Liver (tissue), 8 donors: ENCODE measurements at regions not wholly inside any gene's neighbourhood (a gene's known extent, or its start where the extent isn't known, plus 50 kb on each side); places are given as distances from the start of the nearest gene placed in this dataset.

Experiments
- DNase-seq: peaks from one replicate; pipeline ENCODE4 v3.0.0-alpha.2; 2017; ENCODE audit warnings: low spot score
- H3K27ac ChIP-seq, 2 donors: one replicate each; pipeline ENCODE4 v1.7.0; 2013; ENCODE audit warnings: inconsistent platforms in 2 of 2, low read length in 2 of 2, control low read depth in 1 of 2, low read depth in 1 of 2, mild to moderate bottlenecking in 1 of 2
- H3K27me3 ChIP-seq, 4 donors: one replicate each; pipeline versions ENCODE4 v1.6.1 to v1.7.0; 2013; ENCODE audit warnings: low read length in 3 of 4, inconsistent platforms in 1 of 4, mild to moderate bottlenecking in 1 of 4, moderate library complexity in 1 of 4; ENCODE audit not compliant: control insufficient read depth in 4 of 4, insufficient read depth in 4 of 4
- H3K36me3 ChIP-seq, 4 donors: one replicate each; pipeline versions ENCODE4 v1.6.1 to v1.7.0; 2013; ENCODE audit warnings: low read length in 3 of 4, mild to moderate bottlenecking in 3 of 4, low read depth in 1 of 4, moderate library complexity in 1 of 4; ENCODE audit not compliant: control insufficient read depth in 4 of 4, insufficient read depth in 3 of 4
- H3K4me1 ChIP-seq, 4 donors: one replicate each; pipeline versions ENCODE4 v1.6.1 to v1.7.0; 2013; ENCODE audit warnings: low read length in 3 of 4, mild to moderate bottlenecking in 3 of 4, moderate library complexity in 1 of 4; ENCODE audit not compliant: control insufficient read depth in 4 of 4, insufficient read depth in 4 of 4
- H3K4me3 ChIP-seq, 3 donors: one replicate each; pipeline versions ENCODE4 v1.6.1 to v1.7.0; 2013; ENCODE audit warnings: low read length in 3 of 3, control low read depth in 1 of 3, low read depth in 1 of 3, mild to moderate bottlenecking in 1 of 3
- H3K9ac ChIP-seq, 2 donors: one replicate each; pipeline ENCODE4 v1.7.0; 2013; ENCODE audit warnings: low read length in 2 of 2, mild to moderate bottlenecking in 2 of 2, moderate library complexity in 2 of 2, control low read depth in 1 of 2, low read depth in 1 of 2
- H3K9me3 ChIP-seq, 4 donors: one replicate each; pipeline versions ENCODE4 v1.6.1 to v1.7.0; 2013; ENCODE audit warnings: low read length in 3 of 4; ENCODE audit not compliant: control insufficient read depth in 4 of 4
- EGR1 ChIP-seq, 2 donors: IDR thresholded peaks; 2 replicates each; pipeline ENCODE4 v1.6.1; 2016 to 2018; ENCODE audit warnings: antibody characterized with exemption in 2 of 2, low read depth in 2 of 2
- FOXA1 ChIP-seq: IDR thresholded peaks from 2 replicates; pipeline ENCODE4 v1.6.1; 2016; ENCODE audit warnings: antibody characterized with exemption
- FOXA2 ChIP-seq: IDR thresholded peaks from 2 replicates; pipeline ENCODE4 v1.6.1; 2016; ENCODE audit warnings: antibody characterized with exemption
- GABPA ChIP-seq, 2 donors: IDR thresholded peaks in 1 of 2; conservative IDR thresholded peaks in 1 of 2; 2 replicates each; pipeline ENCODE4 v1.6.1; 2016; ENCODE audit warnings: antibody characterized with exemption in 2 of 2, mild to moderate bottlenecking in 1 of 2, moderate library complexity in 1 of 2
- HNF4A ChIP-seq, 2 donors: conservative IDR thresholded peaks; 2 replicates each; pipeline ENCODE4 v1.6.1; 2016; ENCODE audit warnings: antibody characterized with exemption in 2 of 2, mild to moderate bottlenecking in 2 of 2
- HNF4G ChIP-seq: IDR thresholded peaks from 2 replicates; pipeline ENCODE4 v1.6.1; 2016; ENCODE audit warnings: antibody characterized with exemption
- JUND ChIP-seq, 2 donors: IDR thresholded peaks; 2 replicates each; pipeline ENCODE4 v1.6.1; 2016; ENCODE audit warnings: antibody characterized with exemption in 2 of 2
- MAX ChIP-seq: IDR thresholded peaks from 2 replicates; pipeline ENCODE4 v1.6.1; 2016; ENCODE audit warnings: antibody characterized with exemption
- NR2F2 ChIP-seq: IDR thresholded peaks from 2 replicates; pipeline ENCODE4 v1.6.1; 2016; ENCODE audit warnings: antibody characterized with exemption
- RAD21 ChIP-seq, 2 donors: IDR thresholded peaks; 2 replicates each; pipeline ENCODE4 v1.6.1; 2016; ENCODE audit warnings: antibody characterized with exemption in 2 of 2, mild to moderate bottlenecking in 2 of 2
- REST ChIP-seq: IDR thresholded peaks from 2 replicates; pipeline ENCODE4 v1.6.1; 2016; ENCODE audit warnings: antibody characterized with exemption, mild to moderate bottlenecking
- RXRA ChIP-seq, 2 donors: IDR thresholded peaks; 2 replicates each; pipeline ENCODE4 v1.6.1; 2017 to 2018; ENCODE audit warnings: antibody characterized with exemption in 2 of 2, mild to moderate bottlenecking in 1 of 2
- SP1 ChIP-seq: IDR thresholded peaks from 2 replicates; pipeline ENCODE4 v1.6.1; 2018; ENCODE audit warnings: antibody characterized with exemption, mild to moderate bottlenecking
- TAF1 ChIP-seq: conservative IDR thresholded peaks from 2 replicates; pipeline ENCODE4 v1.6.1; 2016; ENCODE audit warnings: antibody characterized with exemption, mild to moderate bottlenecking
- WGBS: extraction: QIAGEN DNeasy Blood & Tissue Kit; methylation state at CpG from one replicate; pipeline ENCODE4 v1.1.7; 2013; 5-methylcytosine and 5-hydroxymethylcytosine counted together
- TF ChIP-seq, protein P1 (sequence below): IDR thresholded peaks from 2 replicates; pipeline ENCODE4 v1.6.1; 2016; ENCODE audit warnings: antibody characterized with exemption
- TF ChIP-seq, protein P2 (sequence below): fragments of 150-350 bp; IDR thresholded peaks from 2 replicates; pipeline ENCODE4 v1.5.1; 2017; ENCODE audit warnings: improper control_type of control experiment, low read depth, low read length; ENCODE audit not compliant: missing input control
- donor health status: healthy.
- donor health status: healthy.
- donor health status: healthy.
- donor health status: healthy.
- donor health status: healthy.

GRCh38 chr13:107284173-107284572, 716.2 kb upstream of the ARGLU1 start (continued):
- no peak for TF ChIP-seq REST

DNA sequence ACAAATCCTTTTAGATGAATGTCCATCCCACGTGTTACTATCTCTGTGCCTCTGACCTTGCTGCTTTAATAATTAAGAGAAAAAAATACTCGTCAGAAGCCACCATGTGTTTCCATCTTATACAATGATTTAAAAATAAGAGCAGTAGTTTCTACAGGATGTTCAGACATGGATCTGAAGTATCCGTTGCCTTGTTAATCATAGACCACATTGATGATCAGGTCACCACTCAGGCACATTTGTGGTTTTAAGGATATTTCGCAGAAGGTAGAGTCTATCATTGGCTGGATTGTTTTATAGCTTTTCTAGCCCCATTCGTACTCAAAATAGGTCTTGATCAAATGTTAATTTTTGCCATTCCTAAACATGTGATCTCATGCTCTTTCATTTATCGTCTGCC, 710.0 kb upstream of the ARGLU1 start:
- WGBS, result 66% methylated on average over 6 of the region's 6 CpGs
- Histone ChIP-seq H3K9ac (no peak overlapping the region), H3K4me1 (no peaks in the 10 kb centered on the region), H3K27me3 (no peaks in the 10 kb centered on the region), H3K27ac (no peak overlapping the region), H3K9me3 (no peaks in the 10 kb centered on the region), H3K36me3 (no peaks in the 10 kb centered on the region), H3K4me3 (no peak overlapping the region)
- DNase-seq, result no peak
- TF ChIP-seq NR2F2 (no peak), FOXA1 (no peak), MAX (no peak), TAF1 (no peak), SP1 (no peak), GABPA (IDR thresholded peaks at IDR 0.05 in 1 of 2, conservative IDR thresholded peaks at IDR 0.05 in 1 of 2) (no peak), FOXA2 (no peak), RXRA (IDR thresholded peaks at IDR 0.05) (no peak), RAD21 (IDR thresholded peaks at IDR 0.05) (no peak), HNF4A (conservative IDR thresholded peaks at IDR 0.05) (no peak), JUND (IDR thresholded peaks at IDR 0.05) (no peak), REST (no peak), HNF4G (no peak), EGR1 (IDR thresholded peaks at IDR 0.05; ENCODE audit: low read depth in 2 of 2) (no peak)
- TF ChIP-seq, protein P1, sequence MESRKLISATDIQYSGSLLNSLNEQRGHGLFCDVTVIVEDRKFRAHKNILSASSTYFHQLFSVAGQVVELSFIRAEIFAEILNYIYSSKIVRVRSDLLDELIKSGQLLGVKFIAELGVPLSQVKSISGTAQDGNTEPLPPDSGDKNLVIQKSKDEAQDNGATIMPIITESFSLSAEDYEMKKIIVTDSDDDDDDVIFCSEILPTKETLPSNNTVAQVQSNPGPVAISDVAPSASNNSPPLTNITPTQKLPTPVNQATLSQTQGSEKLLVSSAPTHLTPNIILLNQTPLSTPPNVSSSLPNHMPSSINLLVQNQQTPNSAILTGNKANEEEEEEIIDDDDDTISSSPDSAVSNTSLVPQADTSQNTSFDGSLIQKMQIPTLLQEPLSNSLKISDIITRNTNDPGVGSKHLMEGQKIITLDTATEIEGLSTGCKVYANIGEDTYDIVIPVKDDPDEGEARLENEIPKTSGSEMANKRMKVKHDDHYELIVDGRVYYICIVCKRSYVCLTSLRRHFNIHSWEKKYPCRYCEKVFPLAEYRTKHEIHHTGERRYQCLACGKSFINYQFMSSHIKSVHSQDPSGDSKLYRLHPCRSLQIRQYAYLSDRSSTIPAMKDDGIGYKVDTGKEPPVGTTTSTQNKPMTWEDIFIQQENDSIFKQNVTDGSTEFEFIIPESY, result no peak
- TF ChIP-seq, protein P2, sequence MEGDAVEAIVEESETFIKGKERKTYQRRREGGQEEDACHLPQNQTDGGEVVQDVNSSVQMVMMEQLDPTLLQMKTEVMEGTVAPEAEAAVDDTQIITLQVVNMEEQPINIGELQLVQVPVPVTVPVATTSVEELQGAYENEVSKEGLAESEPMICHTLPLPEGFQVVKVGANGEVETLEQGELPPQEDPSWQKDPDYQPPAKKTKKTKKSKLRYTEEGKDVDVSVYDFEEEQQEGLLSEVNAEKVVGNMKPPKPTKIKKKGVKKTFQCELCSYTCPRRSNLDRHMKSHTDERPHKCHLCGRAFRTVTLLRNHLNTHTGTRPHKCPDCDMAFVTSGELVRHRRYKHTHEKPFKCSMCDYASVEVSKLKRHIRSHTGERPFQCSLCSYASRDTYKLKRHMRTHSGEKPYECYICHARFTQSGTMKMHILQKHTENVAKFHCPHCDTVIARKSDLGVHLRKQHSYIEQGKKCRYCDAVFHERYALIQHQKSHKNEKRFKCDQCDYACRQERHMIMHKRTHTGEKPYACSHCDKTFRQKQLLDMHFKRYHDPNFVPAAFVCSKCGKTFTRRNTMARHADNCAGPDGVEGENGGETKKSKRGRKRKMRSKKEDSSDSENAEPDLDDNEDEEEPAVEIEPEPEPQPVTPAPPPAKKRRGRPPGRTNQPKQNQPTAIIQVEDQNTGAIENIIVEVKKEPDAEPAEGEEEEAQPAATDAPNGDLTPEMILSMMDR, result no peak
